ENCODE measurements at regions not wholly inside any gene's neighbourhood (a gene's known extent, or its start where the extent isn't known, plus 50 kb on each side); places are given as distances from the start of the nearest gene placed in this dataset.

DNA sequence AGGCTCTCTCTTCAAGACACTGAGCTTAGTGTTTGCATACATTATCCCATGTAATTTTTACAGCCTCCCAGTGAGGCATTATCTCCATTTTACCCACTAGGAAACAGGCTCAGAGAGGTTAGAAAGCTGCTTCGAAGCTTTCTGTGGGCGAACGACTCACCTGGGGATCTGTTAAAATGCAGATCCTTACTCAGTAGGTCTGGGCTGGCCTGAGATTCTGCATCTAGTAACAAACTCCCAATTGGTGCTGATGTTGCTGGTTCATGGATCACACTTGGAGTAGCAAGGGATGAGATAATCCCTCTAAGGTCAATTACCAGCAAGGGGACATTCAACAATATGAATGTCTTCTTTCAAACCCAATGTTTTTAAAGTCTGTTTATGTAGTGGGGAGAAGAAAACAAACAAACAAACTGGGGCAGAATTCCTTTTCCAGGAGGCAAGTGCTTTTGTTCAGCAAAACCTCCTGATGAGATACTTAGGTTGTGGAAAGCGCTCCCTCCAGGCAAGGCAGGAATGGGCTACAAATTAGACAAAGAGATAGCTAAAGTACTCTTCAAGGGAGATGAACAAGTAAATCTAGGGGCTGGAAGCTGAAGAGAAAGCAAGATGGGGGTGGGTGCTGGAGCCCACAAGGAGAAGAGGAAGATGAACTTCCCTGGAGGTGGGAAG is 311.9 kb downstream of the SHQ1 start:
- Histone ChIP-seq H3K4me1 (no peaks in the 10 kb centered on the region), H3K4me3 (ENCODE audit: low read depth, low read length) (no peak overlapping the region), H3K27me3 (no peaks in the 10 kb centered on the region), H3K9me3 (0 out of 2 replicates have a peak, but pooled peaks cover 2% of the 10 kb centered on the region), H3K36me3 (no peaks in the 10 kb centered on the region)
- TF ChIP-seq, protein P1, sequence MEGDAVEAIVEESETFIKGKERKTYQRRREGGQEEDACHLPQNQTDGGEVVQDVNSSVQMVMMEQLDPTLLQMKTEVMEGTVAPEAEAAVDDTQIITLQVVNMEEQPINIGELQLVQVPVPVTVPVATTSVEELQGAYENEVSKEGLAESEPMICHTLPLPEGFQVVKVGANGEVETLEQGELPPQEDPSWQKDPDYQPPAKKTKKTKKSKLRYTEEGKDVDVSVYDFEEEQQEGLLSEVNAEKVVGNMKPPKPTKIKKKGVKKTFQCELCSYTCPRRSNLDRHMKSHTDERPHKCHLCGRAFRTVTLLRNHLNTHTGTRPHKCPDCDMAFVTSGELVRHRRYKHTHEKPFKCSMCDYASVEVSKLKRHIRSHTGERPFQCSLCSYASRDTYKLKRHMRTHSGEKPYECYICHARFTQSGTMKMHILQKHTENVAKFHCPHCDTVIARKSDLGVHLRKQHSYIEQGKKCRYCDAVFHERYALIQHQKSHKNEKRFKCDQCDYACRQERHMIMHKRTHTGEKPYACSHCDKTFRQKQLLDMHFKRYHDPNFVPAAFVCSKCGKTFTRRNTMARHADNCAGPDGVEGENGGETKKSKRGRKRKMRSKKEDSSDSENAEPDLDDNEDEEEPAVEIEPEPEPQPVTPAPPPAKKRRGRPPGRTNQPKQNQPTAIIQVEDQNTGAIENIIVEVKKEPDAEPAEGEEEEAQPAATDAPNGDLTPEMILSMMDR (IDR thresholded peaks at IDR 0.05; ENCODE audit: low read depth, low read length) = no peak
- no peak for DNase-seq

DNA sequence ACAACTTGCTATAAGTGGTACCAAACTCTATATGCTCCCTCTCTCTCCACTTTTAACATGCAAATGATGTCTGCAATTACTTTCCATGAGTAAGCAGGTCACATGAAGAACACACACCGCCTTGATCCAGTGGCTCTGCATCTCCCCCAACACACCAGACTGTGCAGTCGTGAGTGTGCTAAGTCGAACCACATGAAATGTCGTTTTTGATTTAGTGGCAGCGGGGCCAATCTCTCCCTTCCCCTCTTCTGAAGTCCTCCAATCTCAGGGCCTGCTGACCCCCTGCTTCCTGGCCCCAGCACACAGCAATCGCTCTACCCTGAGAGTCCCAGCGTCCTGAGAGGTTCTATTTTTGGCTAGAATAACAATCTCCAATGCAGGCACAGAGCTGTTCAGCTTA is 312.5 kb downstream of the SHQ1 start:
- no peaks in the 10 kb centered on the region for H3K36me3 ChIP-seq
- DNase-seq = no peak
- H3K4me1 ChIP-seq = no peaks in the 10 kb centered on the region
- no peaks in the 10 kb centered on the region for H3K27me3 ChIP-seq
- TF ChIP-seq, protein P1 (IDR thresholded peaks at IDR 0.05; ENCODE audit: low read depth, low read length) = no peak
- H3K9me3 ChIP-seq = no peaks in the 10 kb centered on the region
- no peak overlapping the region for H3K4me3 ChIP-seq (ENCODE audit: low read depth, low read length)

DNA sequence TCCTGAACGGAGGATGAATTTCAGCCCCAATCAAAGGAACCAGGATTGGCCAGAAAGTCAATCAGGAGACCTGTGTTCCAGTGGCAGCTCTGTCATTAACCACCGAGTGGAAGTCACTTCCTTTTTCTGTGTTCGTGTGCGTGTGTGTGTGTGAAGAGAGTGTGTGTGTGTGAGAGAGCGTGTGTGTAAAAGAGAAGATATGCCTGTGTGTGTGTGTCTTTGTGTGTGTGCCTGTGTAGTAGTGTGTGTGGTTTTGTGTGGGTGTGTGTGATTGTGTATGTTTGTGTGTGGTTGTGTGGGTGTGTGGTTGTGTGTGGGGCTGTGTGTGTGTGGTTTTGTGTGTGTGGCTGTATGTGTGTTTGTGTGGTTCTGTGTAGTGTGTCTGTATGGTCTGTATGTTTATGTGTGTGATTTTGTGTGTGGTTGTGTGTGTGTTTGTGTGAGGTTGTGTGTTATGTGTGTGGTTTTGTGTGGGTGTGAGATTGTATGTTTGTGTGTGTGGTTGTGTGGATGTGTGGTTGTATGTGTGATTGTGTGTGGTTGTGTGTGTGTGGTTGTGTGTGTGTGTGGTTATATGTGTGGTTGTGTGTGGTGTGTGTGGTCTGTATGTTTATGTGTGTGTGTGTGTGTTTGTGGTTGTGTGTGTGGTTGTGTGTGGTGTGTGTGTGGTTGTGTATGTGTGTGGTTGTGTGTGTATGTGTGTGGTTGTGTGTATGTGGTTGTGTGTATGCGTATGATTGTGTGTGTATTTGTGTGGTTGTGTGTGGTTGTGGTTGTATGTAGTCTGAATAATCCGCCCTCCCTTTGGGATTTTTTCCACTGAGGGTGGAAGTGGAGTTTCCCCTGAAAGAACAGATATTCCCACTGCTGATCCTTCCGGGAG is 314.4 kb downstream of the SHQ1 start:
- H3K9me3 ChIP-seq = no peaks in the 10 kb centered on the region
- DNase-seq = no peak
- no peaks in the 10 kb centered on the region for H3K4me1 ChIP-seq
- H3K27me3 ChIP-seq = no peaks in the 10 kb centered on the region
- H3K4me3 ChIP-seq (ENCODE audit: low read depth, low read length) = no peak overlapping the region
- no peaks in the 10 kb centered on the region for H3K36me3 ChIP-seq
- TF ChIP-seq, protein P1 (IDR thresholded peaks at IDR 0.05; ENCODE audit: low read depth, low read length) = no peak

DNA sequence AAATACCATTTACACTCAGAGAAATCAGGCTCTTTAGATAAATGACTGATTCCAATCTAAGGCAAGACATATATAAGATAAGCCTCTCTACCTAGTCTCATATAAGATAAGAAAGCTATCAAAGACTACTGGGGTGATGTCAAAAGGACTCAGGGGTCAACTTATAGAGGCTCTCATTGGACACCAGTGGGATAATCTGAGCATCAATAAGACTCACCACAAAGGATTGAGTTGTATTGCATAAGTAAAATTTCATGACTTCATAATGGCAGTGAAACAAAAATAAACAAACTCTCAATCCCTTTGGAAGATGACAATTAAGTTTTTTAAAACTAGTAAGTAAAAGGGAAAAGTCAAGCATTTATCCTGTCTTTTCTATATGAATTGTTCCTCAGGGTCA is 317.8 kb downstream of the SHQ1 start:
- Histone ChIP-seq H3K27me3 (no peaks in the 10 kb centered on the region), H3K9me3 (no peaks in the 10 kb centered on the region), H3K36me3 (no peaks in the 10 kb centered on the region), H3K4me3 (ENCODE audit: low read depth, low read length) (no peak overlapping the region), H3K4me1 (no peaks in the 10 kb centered on the region)
- DNase-seq = no peak
- TF ChIP-seq, protein P1 (IDR thresholded peaks at IDR 0.05; ENCODE audit: low read depth, low read length) = no peak

DNA sequence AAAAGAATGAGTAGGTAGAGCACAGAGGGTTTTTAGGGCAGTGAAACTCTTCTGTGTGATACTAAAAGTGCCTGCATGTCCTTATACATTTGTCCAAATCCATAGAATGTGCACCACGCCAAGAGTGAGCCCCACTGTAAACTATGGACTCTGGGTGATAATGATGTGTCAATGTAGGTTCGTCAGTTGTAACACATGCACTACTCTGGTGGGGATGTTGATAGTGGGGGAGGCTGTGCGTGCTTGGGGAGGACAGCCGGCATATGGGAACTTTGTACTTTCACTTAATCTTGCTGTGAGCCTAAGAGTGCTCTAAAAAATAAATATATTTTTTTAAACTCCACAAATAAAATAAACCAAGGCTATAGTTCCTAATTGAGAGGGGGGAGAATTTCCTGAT is 319.2 kb downstream of the SHQ1 start:
- Histone ChIP-seq H3K4me3 (ENCODE audit: low read depth, low read length) (no peak overlapping the region), H3K9me3 (no peaks in the 10 kb centered on the region), H3K36me3 (no peaks in the 10 kb centered on the region), H3K27me3 (no peaks in the 10 kb centered on the region), H3K4me1 (no peaks in the 10 kb centered on the region)
- TF ChIP-seq, protein P1 (IDR thresholded peaks at IDR 0.05; ENCODE audit: low read depth, low read length) = no peak
- no peak for DNase-seq

Data from BE2C (cell line).